Testis (tissue), 2 donors: ENCODE measurements at regions not wholly inside any gene's neighbourhood (a gene's known extent, or its start where the extent isn't known, plus 50 kb on each side); places are given as distances from the start of the nearest gene placed in this dataset.

Experiments
- DNase-seq: peaks from one replicate; pipeline ENCODE4 v3.0.0-alpha.2; 2019
- H3K27ac ChIP-seq, 2 donors: fragments of 200-600 bp; sonication (generic); one replicate each; pipeline ENCODE4 v1.5.1; 2019
- H3K27me3 ChIP-seq: fragments of 200-600 bp; sonication (generic); one replicate; pipeline ENCODE4 v1.5.1; 2019
- H3K36me3 ChIP-seq: fragments of 200-600 bp; sonication (generic); one replicate; pipeline ENCODE4 v1.5.1; 2017; ENCODE audit warnings: low read depth; ENCODE audit errors: missing control alignments
- H3K4me1 ChIP-seq: fragments of 200-600 bp; sonication (generic); one replicate; pipeline ENCODE4 v1.5.1; 2019
- H3K4me3 ChIP-seq, 2 donors: fragments of 200-600 bp; sonication (generic); one replicate each; pipeline ENCODE4 v1.5.1; 2017 to 2019
- H3K9me3 ChIP-seq: fragments of 200-600 bp; sonication (generic); one replicate; pipeline ENCODE4 v1.5.1; 2017
- POLR2A ChIP-seq: fragments of 450-650 bp; IDR thresholded peaks from one replicate; pipeline ENCODE4 v1.6.1; 2017; ENCODE audit warnings: antibody characterized with exemption, mild to moderate bottlenecking, moderate library complexity
- WGBS, 2 donors: methylation state at CpG; one replicate each; pipeline ENCODE4 v1.1.5; 2018; 5-methylcytosine and 5-hydroxymethylcytosine counted together
- intact Hi-C: fragments of 100-400 bp; cut with DNase I; formaldehyde crosslinking; loops from one replicate; pipeline ENCODE4 v1.15.1; 2023; ENCODE audit warnings: low total_unique reads
- TF ChIP-seq, protein P1 (sequence below), 3 experiments: fragments of 450-650 bp in 2 of 3; fragments of 200-600 bp in 1 of 3; sonication (generic) in 1 of 3; IDR thresholded peaks; one replicate each; pipeline ENCODE4 v1.5.1; 2016 to 2019; ENCODE audit warnings: antibody characterized with exemption in 3 of 3, mild to moderate bottlenecking in 2 of 3, moderate library complexity in 1 of 3

DNA sequence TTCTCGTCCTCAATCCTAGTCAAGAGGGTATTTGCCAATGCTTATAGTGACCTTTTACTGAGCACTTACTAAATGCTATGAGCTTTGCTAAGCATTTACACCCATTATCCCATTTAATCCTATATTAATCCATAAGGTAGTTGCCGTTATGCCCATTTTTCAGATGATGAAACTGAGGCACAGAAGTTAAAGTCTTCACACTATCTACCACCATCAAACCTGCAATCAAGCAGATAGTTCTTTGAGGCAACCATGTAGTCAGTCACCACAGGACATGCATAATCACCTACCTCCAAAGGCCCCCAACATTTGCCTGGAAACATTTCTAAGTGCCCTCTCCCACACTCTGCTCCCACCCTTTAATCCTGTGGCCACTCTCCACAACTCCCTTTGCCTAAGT, 149.6 kb downstream of the LY86 start:
- no peak overlapping the region for H3K27ac ChIP-seq
- intact Hi-C loops = no loop called here

DNA sequence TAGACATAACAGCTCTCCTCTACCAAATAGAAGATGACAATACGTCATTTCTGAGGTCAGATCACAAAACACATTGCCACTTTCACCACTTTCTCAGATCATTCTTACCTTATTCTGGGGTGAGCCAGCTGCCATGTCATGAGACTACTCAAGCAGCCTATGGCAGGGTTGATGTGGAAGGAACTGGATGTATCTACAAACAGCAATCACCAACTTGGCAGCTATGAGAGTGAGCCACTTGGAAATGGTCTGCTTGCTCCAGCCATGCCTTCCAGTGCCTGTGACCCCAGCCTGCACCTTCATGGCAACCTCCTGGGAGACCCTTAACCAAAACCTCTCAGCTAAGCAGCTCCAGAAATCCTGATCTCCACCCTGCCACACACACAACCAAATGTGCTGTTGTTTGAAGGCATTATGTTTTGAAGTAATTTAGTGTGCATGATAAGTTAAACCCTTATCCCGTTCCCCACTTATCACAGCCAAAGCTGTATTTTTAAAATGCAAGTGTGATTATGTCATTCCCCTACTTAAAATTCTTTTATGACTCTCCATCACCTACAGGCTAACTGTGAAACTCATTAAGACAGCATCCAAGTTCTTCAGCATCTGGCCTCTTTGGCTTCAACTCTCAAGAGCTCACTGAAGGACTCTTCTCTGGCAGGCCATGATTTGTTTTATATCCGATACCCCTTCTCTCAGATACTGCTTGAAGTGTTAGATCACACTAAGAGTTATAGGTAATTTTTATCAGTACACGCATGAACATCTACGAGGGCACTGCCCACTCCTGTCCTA, 150.6 kb downstream of the LY86 start:
- Histone ChIP-seq H3K9me3 (no peaks in the 10 kb centered on the region), H3K4me3 (no peak overlapping the region), H3K27me3 (no peaks in the 10 kb centered on the region), H3K27ac (no peak overlapping the region), H3K4me1 (no peaks in the 10 kb centered on the region), H3K36me3 (no peaks in the 10 kb centered on the region)
- 70 to 80% methylated on average over 5 of the region's 5 CpGs for WGBS, 2 donors
- TF ChIP-seq, protein P1, sequence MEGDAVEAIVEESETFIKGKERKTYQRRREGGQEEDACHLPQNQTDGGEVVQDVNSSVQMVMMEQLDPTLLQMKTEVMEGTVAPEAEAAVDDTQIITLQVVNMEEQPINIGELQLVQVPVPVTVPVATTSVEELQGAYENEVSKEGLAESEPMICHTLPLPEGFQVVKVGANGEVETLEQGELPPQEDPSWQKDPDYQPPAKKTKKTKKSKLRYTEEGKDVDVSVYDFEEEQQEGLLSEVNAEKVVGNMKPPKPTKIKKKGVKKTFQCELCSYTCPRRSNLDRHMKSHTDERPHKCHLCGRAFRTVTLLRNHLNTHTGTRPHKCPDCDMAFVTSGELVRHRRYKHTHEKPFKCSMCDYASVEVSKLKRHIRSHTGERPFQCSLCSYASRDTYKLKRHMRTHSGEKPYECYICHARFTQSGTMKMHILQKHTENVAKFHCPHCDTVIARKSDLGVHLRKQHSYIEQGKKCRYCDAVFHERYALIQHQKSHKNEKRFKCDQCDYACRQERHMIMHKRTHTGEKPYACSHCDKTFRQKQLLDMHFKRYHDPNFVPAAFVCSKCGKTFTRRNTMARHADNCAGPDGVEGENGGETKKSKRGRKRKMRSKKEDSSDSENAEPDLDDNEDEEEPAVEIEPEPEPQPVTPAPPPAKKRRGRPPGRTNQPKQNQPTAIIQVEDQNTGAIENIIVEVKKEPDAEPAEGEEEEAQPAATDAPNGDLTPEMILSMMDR (IDR thresholded peaks at IDR 0.05) = no peak
- TF ChIP-seq POLR2A = no peak
- intact Hi-C loops = no loop called here
- no peak for DNase-seq

More for the DNA sequence above, 149.6 kb downstream of the LY86 start:
- WGBS, 2 donors = 86 to 89% methylated on average over 2 of the region's 2 CpGs
- TF ChIP-seq, protein P1 (IDR thresholded peaks at IDR 0.05) = no peak
- no peak for TF ChIP-seq POLR2A
- H3K27me3 ChIP-seq = no peaks in the 10 kb centered on the region
- H3K36me3 ChIP-seq = no peaks in the 10 kb centered on the region
- no peak overlapping the region for H3K4me3 ChIP-seq
- H3K4me1 ChIP-seq = no peaks in the 10 kb centered on the region
- DNase-seq = no peak
- no peaks in the 10 kb centered on the region for H3K9me3 ChIP-seq

DNA sequence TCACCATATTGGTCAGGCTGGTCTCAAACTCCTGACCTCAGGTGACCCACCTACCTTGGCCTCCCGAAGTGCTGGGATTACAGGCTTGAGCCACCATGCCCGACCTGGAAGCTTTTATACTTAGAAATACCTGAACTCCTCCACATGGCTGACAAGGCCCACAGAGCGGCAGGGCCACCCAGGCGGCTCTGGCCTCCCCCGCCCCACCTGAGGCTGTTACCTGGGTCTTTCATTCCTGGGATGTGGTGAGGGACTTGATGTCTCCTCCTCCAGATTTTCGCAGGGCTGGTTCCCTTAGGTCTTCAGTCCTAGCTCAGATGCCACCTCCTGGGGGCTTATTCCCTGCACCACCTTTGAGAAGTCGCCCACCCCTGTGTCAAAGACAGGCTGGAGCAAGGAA, 152.1 kb downstream of the LY86 start:
- intact Hi-C loops = no loop called here
- no peaks in the 10 kb centered on the region for H3K9me3 ChIP-seq
- 89 to 92% methylated on average over 2 to 7 of the region's 7 CpGs for WGBS, 2 donors
- DNase-seq = no peak
- TF ChIP-seq, protein P1 (IDR thresholded peaks at IDR 0.05) = no peak
- no peak for TF ChIP-seq POLR2A
- H3K27me3 ChIP-seq = no peaks in the 10 kb centered on the region
- H3K36me3 ChIP-seq = no peaks in the 10 kb centered on the region
- no peak overlapping the region for H3K27ac ChIP-seq
- no peaks in the 10 kb centered on the region for H3K4me1 ChIP-seq
- no peak overlapping the region for H3K4me3 ChIP-seq

DNA sequence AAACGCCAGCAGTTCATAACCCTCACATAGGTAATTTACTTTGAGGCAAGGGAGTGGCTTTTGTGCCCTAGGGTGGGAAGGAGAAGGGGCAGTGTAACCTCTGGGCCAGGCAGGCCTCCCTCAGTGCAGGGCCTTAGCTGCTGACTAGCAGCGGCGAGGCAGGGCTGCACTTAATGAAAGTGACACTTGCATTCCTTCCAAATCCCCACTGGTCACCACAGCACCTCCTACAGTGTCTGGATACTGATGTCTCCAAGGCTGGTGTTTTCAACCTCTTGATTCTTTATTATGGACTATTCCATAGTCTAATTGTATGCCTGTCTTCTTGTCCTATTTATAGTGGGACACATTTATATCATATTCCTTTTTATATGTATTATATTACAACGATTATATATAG, 152.7 kb downstream of the LY86 start:
- DNase-seq = no peak
- no peak overlapping the region for H3K27ac ChIP-seq
- no peaks in the 10 kb centered on the region for H3K9me3 ChIP-seq
- no peaks in the 10 kb centered on the region for H3K36me3 ChIP-seq
- WGBS, 2 donors = 85 to 88% methylated on average over 4 of the region's 4 CpGs
- H3K4me1 ChIP-seq = peaks cover 2% of the 10 kb centered on the region
- no peak for TF ChIP-seq POLR2A
- TF ChIP-seq, protein P1 (IDR thresholded peaks at IDR 0.05) = no peak
- no peaks in the 10 kb centered on the region for H3K27me3 ChIP-seq
- H3K4me3 ChIP-seq = no peak overlapping the region
- intact Hi-C loops = no loop called here

DNA sequence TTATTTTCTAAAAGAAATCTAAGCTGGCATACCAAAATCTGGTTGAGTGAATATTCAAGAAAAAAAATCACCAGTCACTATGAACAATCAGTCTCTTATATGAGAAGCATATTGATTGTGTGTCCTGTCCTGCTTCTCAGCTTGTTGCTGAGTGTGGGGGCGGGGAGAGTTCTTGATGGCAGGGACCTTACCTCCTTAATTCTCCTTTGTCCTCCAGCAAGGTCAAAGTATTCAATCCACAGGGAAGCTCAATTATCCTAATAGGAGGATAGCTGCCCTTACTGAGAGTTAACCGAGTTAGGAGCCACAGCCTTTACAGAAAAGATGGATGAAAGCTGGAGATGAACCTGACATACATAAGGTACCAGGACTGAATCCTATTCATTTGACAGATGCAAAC, 154.0 kb downstream of the LY86 start:
- peaks cover 7% of the 10 kb centered on the region for H3K4me1 ChIP-seq
- H3K9me3 ChIP-seq = no peaks in the 10 kb centered on the region
- no peak for DNase-seq
- no peaks in the 10 kb centered on the region for H3K27me3 ChIP-seq
- intact Hi-C loops = no loop called here
- no peak overlapping the region for H3K4me3 ChIP-seq
- 78 to 83% methylated on average over 2 of the region's 2 CpGs for WGBS, 2 donors
- H3K36me3 ChIP-seq = no peaks in the 10 kb centered on the region
- no peak for TF ChIP-seq POLR2A
- TF ChIP-seq, protein P1 (IDR thresholded peaks at IDR 0.05) = no peak
- H3K27ac ChIP-seq = no peak overlapping the region
